Hepatocyte (in vitro differentiated cells): ENCODE measurements at regions not wholly inside any gene's neighbourhood (a gene's known extent, or its start where the extent isn't known, plus 50 kb on each side); places are given as distances from the start of the nearest gene placed in this dataset.

Experiments
- EZH2 ChIP-seq: fragments of 200-600 bp; sonication (generic); IDR thresholded peaks from 2 replicates; pipeline ENCODE4 v1.6.1; 2016; ENCODE audit warnings: antibody characterized with exemption, mild to moderate bottlenecking, borderline replicate concordance
- EZH2phosphoT487 ChIP-seq: fragments of 200-600 bp; sonication (generic); IDR thresholded peaks from one replicate; pipeline ENCODE4 v1.6.1; 2018; ENCODE audit warnings: antibody characterized with exemption, mild to moderate bottlenecking, low read depth, moderate library complexity; ENCODE audit not compliant: unreplicated experiment, severe bottlenecking
- TF ChIP-seq, protein P1 (sequence below): fragments of 200-600 bp; sonication (generic); IDR thresholded peaks from 2 replicates; pipeline ENCODE4 v1.5.1; 2016; ENCODE audit warnings: antibody characterized with exemption, mild to moderate bottlenecking; ENCODE audit not compliant: poor library complexity

GRCh38 chr11:45511566-45511965 lies 153.9 kb downstream of the CHST1 start:
- TF ChIP-seq, protein P1, sequence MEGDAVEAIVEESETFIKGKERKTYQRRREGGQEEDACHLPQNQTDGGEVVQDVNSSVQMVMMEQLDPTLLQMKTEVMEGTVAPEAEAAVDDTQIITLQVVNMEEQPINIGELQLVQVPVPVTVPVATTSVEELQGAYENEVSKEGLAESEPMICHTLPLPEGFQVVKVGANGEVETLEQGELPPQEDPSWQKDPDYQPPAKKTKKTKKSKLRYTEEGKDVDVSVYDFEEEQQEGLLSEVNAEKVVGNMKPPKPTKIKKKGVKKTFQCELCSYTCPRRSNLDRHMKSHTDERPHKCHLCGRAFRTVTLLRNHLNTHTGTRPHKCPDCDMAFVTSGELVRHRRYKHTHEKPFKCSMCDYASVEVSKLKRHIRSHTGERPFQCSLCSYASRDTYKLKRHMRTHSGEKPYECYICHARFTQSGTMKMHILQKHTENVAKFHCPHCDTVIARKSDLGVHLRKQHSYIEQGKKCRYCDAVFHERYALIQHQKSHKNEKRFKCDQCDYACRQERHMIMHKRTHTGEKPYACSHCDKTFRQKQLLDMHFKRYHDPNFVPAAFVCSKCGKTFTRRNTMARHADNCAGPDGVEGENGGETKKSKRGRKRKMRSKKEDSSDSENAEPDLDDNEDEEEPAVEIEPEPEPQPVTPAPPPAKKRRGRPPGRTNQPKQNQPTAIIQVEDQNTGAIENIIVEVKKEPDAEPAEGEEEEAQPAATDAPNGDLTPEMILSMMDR = no peak
- TF ChIP-seq EZH2phosphoT487 = no peak
- TF ChIP-seq EZH2 = no peak
